Immature natural killer cell (primary cell): ENCODE measurements at regions not wholly inside any gene's neighbourhood (a gene's known extent, or its start where the extent isn't known, plus 50 kb on each side); places are given as distances from the start of the nearest gene placed in this dataset.

ENCODE experiments used
- DNase-seq, 3 donors: peaks; one replicate each; pipeline ENCODE4 v3.0.0; 2022; ENCODE audit warnings: mixed read lengths in 1 of 3
- H3K27ac Mint-ChIP-seq, 6 donors: one replicate each; pipeline ENCODE4 v1.8.0; 2020; ENCODE audit warnings: mixed read lengths in 6 of 6, mild to moderate bottlenecking in 5 of 6, inconsistent platforms in 4 of 6, moderate library complexity in 3 of 6
- H3K27me3 Mint-ChIP-seq, 3 donors: one replicate each; pipeline ENCODE4 v1.8.0; 2020 to 2021; ENCODE audit warnings: low read depth in 3 of 3, mild to moderate bottlenecking in 3 of 3, mixed read lengths in 3 of 3, moderate library complexity in 3 of 3, inconsistent platforms in 1 of 3
- H3K36me3 Mint-ChIP-seq, 3 donors: one replicate each; pipeline ENCODE4 v1.8.0; 2020; ENCODE audit warnings: mixed read lengths in 3 of 3, inconsistent platforms in 2 of 3, mild to moderate bottlenecking in 2 of 3
- H3K4me1 Mint-ChIP-seq, 2 donors: one replicate each; pipeline ENCODE4 v1.8.0; 2020; ENCODE audit warnings: inconsistent platforms in 2 of 2, mild to moderate bottlenecking in 2 of 2, mixed read lengths in 2 of 2, moderate library complexity in 1 of 2
- H3K4me3 Mint-ChIP-seq, 5 donors: one replicate each; pipeline ENCODE4 v1.8.0; 2020; ENCODE audit warnings: mild to moderate bottlenecking in 5 of 5, mixed read lengths in 5 of 5, inconsistent platforms in 3 of 5, moderate library complexity in 3 of 5
- H3K9me3 Mint-ChIP-seq, 6 donors: one replicate each; pipeline ENCODE4 v1.8.0; 2020; ENCODE audit warnings: mild to moderate bottlenecking in 6 of 6, mixed read lengths in 6 of 6, inconsistent platforms in 4 of 6, moderate library complexity in 3 of 6

DNA sequence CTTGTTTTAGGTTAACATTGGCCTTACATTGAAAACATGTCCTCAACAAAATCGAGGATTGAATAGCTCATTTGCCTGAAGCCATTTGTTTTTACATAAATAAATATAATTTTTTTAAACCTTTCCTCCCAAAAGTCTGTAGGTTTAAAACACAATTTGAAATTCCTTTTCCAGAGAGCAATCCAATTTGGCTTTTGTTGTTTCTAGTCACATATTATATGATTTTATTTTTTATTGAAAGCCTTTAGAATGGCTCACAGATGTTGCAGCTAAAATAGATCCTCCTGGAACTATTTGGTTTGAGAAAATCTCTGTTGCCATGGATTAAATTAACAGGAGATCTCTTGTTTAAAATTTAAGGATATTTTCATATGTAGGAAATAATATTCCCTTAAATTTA, 512.6 kb downstream of the KLF5 start:
- peaks cover 0 to 2% (median 0%) of the 10 kb centered on the region in 6 donors for H3K9me3 Mint-ChIP-seq
- no peaks in the 10 kb centered on the region for H3K4me1 Mint-ChIP-seq
- H3K4me3 Mint-ChIP-seq, result no peak overlapping the region
- no peak for DNase-seq
- H3K36me3 Mint-ChIP-seq, result no peaks in the 10 kb centered on the region
- no peak overlapping the region for H3K27ac Mint-ChIP-seq
- peaks cover 0 to 9% (median 4%) of the 10 kb centered on the region in 3 donors for H3K27me3 Mint-ChIP-seq

DNA sequence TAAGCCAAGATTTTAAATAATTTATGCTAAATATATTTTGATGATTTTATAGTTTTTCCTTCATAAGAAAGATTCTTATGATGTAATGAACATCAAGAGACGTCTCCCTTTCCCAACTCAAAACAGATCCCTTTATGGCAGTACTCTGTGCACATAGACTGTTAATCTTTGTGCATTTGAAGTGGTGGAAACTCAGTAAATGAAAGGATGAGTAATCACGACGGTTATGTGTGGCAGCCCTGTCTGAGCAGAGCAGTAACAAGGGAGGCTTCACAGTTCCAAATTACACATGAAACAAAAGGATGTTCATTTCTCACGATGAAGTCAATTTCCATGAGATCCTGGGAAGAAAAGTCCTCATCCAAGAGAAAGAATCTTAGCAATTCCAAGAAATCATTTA, 498.1 kb downstream of the KLF5 start:
- Mint-ChIP-seq H3K27ac (no peak overlapping the region), H3K9me3 (no peaks in the 10 kb centered on the region), H3K36me3 (no peaks in the 10 kb centered on the region), H3K4me1 (no peaks in the 10 kb centered on the region), H3K27me3 (peaks cover 0 to 13% (median 0%) of the 10 kb centered on the region in 3 donors), H3K4me3 (no peak overlapping the region)
- DNase-seq, result no peak

DNA sequence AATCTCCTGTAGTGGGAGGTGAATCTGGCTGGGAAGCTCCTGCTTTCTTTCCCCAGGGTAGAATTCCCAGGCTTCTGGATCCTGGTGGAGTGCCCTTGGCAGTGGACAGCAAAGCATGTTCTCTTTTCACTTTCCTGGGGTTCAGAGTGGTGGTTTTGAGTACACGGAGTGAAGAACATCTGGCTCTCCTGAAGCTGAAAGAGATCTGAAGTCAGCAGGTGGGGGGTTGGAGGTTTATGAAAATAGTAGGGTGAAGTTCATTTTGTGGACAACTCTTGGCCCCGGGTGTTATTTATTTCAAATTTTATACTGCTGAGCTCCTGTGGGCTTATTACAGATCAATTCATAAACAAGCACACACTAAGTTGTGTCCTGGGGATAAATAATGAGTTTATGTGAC, 497.3 kb downstream of the KLF5 start:
- no peaks in the 10 kb centered on the region for H3K9me3 Mint-ChIP-seq
- DNase-seq, result no peak
- H3K27ac Mint-ChIP-seq, result no peak overlapping the region
- peaks cover 0 to 13% (median 0%) of the 10 kb centered on the region in 3 donors for H3K27me3 Mint-ChIP-seq
- H3K4me1 Mint-ChIP-seq, result no peaks in the 10 kb centered on the region
- H3K4me3 Mint-ChIP-seq, result no peak overlapping the region
- no peaks in the 10 kb centered on the region for H3K36me3 Mint-ChIP-seq

DNA sequence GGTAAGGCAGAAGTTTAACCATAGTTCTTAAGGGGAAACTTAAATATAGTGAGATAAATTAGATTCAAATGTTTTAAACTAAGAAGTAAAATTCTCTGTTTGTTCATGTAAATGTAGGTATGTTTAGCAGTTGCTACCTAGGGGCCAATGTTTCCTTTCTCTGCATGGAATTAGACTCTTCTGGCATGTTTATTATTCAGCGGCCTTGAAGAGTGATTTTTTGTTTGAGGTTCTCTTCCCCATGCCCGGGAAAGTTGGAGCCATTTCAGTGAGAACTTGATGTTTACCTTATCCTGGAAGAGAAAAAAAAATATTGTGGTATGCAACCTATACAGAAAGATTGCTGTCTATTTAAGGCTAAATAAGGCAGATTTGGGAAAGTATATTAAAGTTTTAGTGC, 492.9 kb downstream of the KLF5 start:
- H3K4me1 Mint-ChIP-seq, result no peaks in the 10 kb centered on the region

DNA sequence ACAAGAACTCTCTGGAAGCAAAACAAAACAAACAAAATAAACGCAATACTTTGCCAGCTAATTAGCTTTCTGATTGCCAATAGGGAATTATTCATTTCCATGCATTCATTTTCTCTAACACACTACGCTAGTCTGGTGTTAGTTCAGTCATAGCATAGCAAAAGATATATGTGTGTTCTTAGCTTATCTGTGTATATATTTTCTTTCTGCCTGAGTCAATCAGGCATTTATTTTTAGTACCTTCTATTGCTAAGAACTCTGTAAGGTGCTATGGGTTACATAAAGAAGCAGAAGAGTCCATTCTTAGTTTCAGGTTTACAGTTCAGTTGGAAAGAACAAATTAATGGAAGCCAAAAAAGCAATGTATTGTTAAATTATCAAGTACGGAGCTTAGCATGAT, 490.9 kb downstream of the KLF5 start:
- peaks cover 0 to 8% (median 0%) of the 10 kb centered on the region in 3 donors for H3K27me3 Mint-ChIP-seq
- H3K36me3 Mint-ChIP-seq, result no peaks in the 10 kb centered on the region
- H3K4me1 Mint-ChIP-seq, result no peaks in the 10 kb centered on the region
- H3K4me3 Mint-ChIP-seq, result no peak overlapping the region
- no peak overlapping the region for H3K27ac Mint-ChIP-seq
- no peak for DNase-seq
- no peaks in the 10 kb centered on the region for H3K9me3 Mint-ChIP-seq

More for the DNA sequence above, 492.9 kb downstream of the KLF5 start:
- Mint-ChIP-seq H3K36me3 (no peaks in the 10 kb centered on the region), H3K27ac (no peak overlapping the region), H3K4me3 (no peak overlapping the region), H3K27me3 (peaks cover 0 to 10% (median 0%) of the 10 kb centered on the region in 3 donors), H3K9me3 (no peaks in the 10 kb centered on the region)
- no peak for DNase-seq

DNA sequence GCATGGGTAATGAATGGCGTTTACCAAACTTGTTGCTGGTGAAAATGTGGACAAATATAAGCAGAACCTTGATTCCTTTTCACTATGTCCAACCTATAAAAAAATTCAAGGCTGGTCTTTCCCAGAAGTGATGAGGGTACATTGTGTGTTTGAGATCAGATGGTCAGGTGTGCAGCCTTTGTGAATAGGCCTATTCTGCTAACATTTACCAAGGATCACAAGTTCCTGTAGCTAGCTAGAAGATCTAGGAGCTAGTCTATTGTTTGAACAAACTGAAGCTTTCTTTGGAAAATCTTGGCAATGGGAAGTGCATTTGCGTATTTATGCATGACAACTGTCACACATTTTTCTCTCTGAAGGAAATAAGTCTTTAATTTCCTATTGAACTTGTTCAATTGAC, 489.6 kb downstream of the KLF5 start:
- no peak overlapping the region for H3K27ac Mint-ChIP-seq
- H3K9me3 Mint-ChIP-seq, result no peaks in the 10 kb centered on the region
- no peaks in the 10 kb centered on the region for H3K36me3 Mint-ChIP-seq
- DNase-seq, result no peak
- peaks cover 0 to 6% (median 2%) of the 10 kb centered on the region in 3 donors for H3K27me3 Mint-ChIP-seq
- H3K4me1 Mint-ChIP-seq, result no peaks in the 10 kb centered on the region
- H3K4me3 Mint-ChIP-seq, result no peak overlapping the region

DNA sequence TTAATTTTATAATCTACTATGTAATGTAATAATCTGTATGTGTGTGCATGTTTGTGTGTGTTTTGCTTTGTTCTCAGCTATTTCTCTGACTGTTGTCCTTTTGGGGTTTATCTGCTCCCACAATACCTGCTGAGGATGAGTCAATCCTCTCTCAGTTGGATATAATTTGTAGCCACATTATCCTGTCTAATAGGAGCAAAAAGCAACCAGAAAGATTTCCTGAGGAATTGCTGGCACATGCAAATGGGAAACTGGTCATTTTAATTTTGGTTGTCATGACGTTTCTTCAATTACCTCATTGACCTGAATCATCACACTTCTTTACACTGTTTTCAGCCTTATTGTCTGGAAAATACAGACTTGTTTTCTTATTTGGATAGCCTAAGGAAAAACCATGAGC, 488.4 kb downstream of the KLF5 start:
- Mint-ChIP-seq H3K36me3 (no peaks in the 10 kb centered on the region), H3K9me3 (no peaks in the 10 kb centered on the region), H3K4me1 (no peaks in the 10 kb centered on the region), H3K27ac (no peak overlapping the region), H3K27me3 (peaks cover 0 to 2% (median 2%) of the 10 kb centered on the region in 3 donors), H3K4me3 (no peak overlapping the region)
- DNase-seq, result no peak

DNA sequence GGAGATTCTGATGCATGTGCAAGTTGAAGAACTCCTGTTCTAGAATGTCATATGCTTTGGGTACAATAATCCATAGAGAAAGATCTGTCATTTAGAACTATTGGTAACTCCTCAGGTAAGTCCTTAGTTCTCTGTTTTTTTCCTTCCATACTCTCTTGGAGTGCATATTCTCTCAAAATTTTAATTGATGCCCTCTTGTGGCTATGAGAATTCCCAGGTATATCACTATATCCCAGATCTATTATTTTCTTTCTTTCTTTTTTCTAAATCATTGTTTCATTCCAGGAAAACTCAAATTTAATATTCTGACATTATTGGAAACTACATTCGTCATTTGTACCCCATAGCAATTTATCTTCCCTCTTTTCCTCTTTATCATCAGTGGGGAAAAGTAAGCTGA, 485.4 kb downstream of the KLF5 start:
- Mint-ChIP-seq H3K27ac (no peak overlapping the region), H3K4me3 (no peak overlapping the region), H3K27me3 (peaks cover 0 to 6% (median 6%) of the 10 kb centered on the region in 3 donors), H3K9me3 (no peaks in the 10 kb centered on the region), H3K4me1 (no peaks in the 10 kb centered on the region), H3K36me3 (no peaks in the 10 kb centered on the region)
- DNase-seq, result no peak

DNA sequence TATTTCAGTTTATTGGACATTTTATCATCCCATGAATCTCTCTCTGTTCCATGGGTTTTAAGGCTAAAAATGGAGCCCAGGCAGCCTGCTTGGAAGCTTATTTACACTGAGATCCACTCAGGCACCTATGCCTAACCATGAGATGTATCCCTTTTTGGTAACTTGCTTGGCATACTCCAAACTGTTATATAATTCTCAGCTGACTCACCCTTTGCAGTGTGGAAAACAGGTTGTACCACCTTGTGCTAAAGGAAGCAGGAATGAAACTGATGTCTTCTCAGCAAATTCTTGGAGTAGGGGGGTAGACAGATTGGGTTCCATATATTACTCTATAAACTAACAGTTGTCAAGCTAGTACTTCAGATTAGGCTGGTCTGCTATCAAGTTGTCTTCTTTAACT, 483.6 kb downstream of the KLF5 start:
- no peaks in the 10 kb centered on the region for H3K4me1 Mint-ChIP-seq
- no peak overlapping the region for H3K4me3 Mint-ChIP-seq
- no peaks in the 10 kb centered on the region for H3K9me3 Mint-ChIP-seq
- H3K36me3 Mint-ChIP-seq, result no peaks in the 10 kb centered on the region
- DNase-seq, result no peak
- H3K27ac Mint-ChIP-seq, result no peak overlapping the region
- H3K27me3 Mint-ChIP-seq, result peaks cover 0 to 8% (median 6%) of the 10 kb centered on the region in 3 donors

DNA sequence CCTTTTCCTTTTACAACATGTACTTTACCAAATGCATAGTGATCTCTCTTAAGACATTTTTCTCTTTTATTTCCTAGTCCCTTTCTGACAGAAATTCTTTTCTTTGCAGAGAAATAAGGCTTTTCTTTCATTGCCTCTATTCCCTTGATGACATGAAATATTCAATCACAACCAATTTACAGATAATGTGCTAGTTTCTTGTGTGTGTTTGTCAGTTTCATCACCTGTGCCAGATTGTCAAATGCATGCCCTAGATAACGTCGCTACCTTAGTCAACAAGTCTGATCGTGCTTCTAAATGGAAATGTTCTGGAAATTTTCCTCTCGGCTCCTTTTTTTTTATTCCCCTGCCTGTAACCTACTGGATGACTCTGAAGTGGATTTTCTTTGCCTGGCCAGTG, 478.1 kb downstream of the KLF5 start:
- no peak overlapping the region for H3K27ac Mint-ChIP-seq
- no peak for DNase-seq
- peaks cover 0 to 6% (median 6%) of the 10 kb centered on the region in 3 donors for H3K27me3 Mint-ChIP-seq
- H3K4me1 Mint-ChIP-seq, result no peaks in the 10 kb centered on the region
- no peaks in the 10 kb centered on the region for H3K36me3 Mint-ChIP-seq
- H3K4me3 Mint-ChIP-seq, result no peak overlapping the region
- no peaks in the 10 kb centered on the region for H3K9me3 Mint-ChIP-seq

DNA sequence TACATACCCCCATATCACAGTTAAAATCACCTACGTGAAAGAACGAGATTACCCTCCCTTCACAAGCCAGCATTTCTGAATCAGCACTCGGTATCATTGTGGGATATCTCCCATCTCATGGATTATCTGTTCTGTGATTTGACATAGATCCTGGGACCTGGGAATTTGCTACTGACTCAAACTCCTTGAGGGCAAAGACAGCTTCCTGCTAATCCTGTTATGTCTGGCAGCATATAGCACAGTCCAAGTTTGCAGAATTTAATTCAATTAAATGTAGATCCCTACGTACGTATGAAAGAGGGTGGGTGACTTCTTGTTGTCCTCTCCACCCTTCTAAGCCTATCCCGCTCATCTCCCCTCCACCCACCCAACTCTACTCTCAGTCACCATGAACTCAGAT, 476.5 kb downstream of the KLF5 start:
- Mint-ChIP-seq H3K27me3 (peaks cover 0 to 3% (median 3%) of the 10 kb centered on the region in 3 donors), H3K36me3 (no peaks in the 10 kb centered on the region), H3K4me3 (no peak overlapping the region), H3K27ac (no peak overlapping the region), H3K9me3 (no peaks in the 10 kb centered on the region), H3K4me1 (no peaks in the 10 kb centered on the region)
- no peak for DNase-seq

DNA sequence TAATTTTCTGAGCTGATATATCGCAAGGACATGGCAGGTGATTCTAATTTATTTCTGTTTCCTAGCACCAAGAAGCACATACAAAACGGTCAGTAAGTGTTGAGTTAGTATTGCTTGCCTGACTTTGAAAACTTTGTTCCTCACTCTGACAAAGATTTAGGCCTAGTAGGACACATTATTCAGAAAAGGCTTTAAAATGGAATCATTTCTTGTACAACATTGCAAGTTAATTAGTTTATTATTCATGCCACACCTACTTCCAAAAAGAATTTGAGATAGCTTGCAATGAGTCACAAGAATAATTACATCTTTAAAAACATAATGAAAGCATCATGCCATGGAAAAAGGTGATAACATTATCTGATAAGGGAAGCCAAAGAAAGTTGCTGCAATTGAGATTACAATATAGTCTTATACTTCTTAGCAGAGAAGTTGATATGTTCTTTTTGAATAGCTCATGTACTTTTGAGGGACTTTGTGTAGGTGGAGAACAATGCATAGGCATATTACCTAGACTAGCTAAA, 474.2 kb downstream of the KLF5 start:
- Mint-ChIP-seq H3K4me3 (no peak overlapping the region), H3K27ac (no peak overlapping the region), H3K27me3 (peaks cover 0 to 2% (median 0%) of the 10 kb centered on the region in 3 donors), H3K36me3 (no peaks in the 10 kb centered on the region), H3K4me1 (no peaks in the 10 kb centered on the region), H3K9me3 (peaks cover 0 to 1% (median 0%) of the 10 kb centered on the region in 6 donors)
- no peak for DNase-seq

DNA sequence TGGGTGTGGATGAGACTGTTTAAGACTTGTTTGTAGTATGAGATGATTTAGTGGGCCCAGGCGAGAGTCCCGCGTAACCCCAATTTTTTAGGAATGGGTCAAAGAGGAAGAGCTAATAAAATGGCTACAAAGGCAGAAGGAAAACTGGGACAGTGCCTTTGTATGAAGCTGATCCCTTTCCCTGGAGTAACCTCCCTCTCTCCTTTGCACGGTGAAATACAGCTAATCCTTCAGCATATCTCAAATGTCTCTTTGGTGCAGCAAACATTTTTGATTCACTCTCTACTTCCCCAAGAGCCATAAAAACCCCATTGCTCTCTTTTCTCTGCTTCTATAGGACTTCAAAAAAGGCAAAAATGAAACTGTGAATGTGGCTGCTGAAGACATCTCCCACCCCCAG, 473.8 kb downstream of the KLF5 start:
- H3K9me3 Mint-ChIP-seq, result peaks cover 0 to 1% (median 0%) of the 10 kb centered on the region in 6 donors
- no peak overlapping the region for H3K4me3 Mint-ChIP-seq
- no peak overlapping the region for H3K27ac Mint-ChIP-seq
- DNase-seq, result no peak
- H3K36me3 Mint-ChIP-seq, result no peaks in the 10 kb centered on the region
- peaks cover 0 to 2% (median 0%) of the 10 kb centered on the region in 3 donors for H3K27me3 Mint-ChIP-seq
- H3K4me1 Mint-ChIP-seq, result no peaks in the 10 kb centered on the region

DNA sequence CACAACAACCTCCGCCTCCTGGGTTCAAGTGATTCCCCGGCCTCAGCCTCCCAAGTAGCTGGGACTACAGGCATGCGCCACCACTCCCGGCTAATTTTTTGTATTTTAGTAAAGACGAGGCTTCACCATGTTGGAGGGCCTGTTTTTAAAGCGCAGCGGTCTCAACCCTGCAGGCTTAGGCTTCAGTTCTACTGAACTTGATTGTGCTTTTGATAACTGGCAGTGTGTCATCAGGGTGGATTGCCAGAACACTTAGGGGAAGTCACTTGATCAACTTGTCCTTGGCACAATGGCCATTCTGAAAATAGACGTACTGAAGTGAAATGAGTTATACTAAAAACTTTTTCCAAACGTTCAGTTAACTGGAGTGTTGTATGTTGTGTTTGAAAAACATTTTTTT, 472.2 kb downstream of the KLF5 start:
- Mint-ChIP-seq H3K9me3 (peaks cover 0 to 1% (median 0%) of the 10 kb centered on the region in 6 donors), H3K4me1 (no peaks in the 10 kb centered on the region), H3K27me3 (peaks cover 0 to 4% (median 0%) of the 10 kb centered on the region in 3 donors), H3K36me3 (no peaks in the 10 kb centered on the region), H3K27ac (no peak overlapping the region), H3K4me3 (no peak overlapping the region)
- no peak for DNase-seq

DNA sequence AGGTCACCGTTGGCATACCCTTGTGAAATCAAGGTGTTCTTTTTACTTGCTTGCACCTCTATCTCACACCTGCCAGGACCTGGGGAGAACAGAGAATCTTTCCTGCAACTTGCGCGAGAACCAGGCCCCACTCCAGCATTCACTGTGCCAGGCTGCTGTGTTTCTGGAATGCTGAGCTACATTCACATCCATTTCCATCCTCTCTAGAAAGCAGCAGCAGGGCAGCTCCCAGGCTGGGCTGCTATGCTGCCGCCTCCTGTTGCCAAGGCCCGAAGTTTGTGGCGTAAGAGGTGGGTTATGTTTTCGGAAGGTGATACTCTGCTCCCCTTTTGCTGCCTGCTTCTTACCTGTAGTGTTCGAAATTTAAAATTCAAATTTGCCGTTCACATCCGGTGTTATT, 464.1 kb downstream of the KLF5 start:
- Mint-ChIP-seq H3K27me3 (peaks cover 0 to 9% (median 1%) of the 10 kb centered on the region in 3 donors), H3K4me3 (no peak overlapping the region), H3K9me3 (no peaks in the 10 kb centered on the region), H3K27ac (no peak overlapping the region), H3K36me3 (no peaks in the 10 kb centered on the region), H3K4me1 (peaks cover 0 to 7% of the 10 kb centered on the region in 2 donors)
- DNase-seq, result no peak
